HL-60 (cell line): ENCODE measurements at regions not wholly inside any gene's neighbourhood (a gene's known extent, or its start where the extent isn't known, plus 50 kb on each side); places are given as distances from the start of the nearest gene placed in this dataset.

ENCODE experiments used
- DNase-seq, 2 experiments: peaks; one replicate each; pipeline ENCODE4 v3.0.0-alpha.2; 2010 to 2020; ENCODE audit warnings: low read depth in 1 of 2, low spot score in 1 of 2
- H3K27ac ChIP-seq: fragments of 250-450 bp; sonication (Bioruptor Pico); replicated peaks from 2 replicates; pipeline ENCODE4 v1.5.1; 2020; ENCODE audit warnings: mild to moderate bottlenecking, moderate library complexity
- H3K27me3 ChIP-seq: fragments of 250-450 bp; sonication (Bioruptor Pico); 2 replicates; pipeline ENCODE4 v1.5.1; 2021; ENCODE audit warnings: mild to moderate bottlenecking, moderate library complexity; ENCODE audit not compliant: insufficient read depth, poor library complexity, severe bottlenecking
- H3K4me3 ChIP-seq: replicated peaks from 2 replicates; pipeline ENCODE4 v1.5.1; 2011; ENCODE audit warnings: mild to moderate bottlenecking, control low read depth, low read length; ENCODE audit not compliant: insufficient read depth
- GABPA ChIP-seq: IDR thresholded peaks from 2 replicates; pipeline ENCODE4 v1.6.1; 2012; ENCODE audit warnings: low read depth
- POLR2AphosphoS5 ChIP-seq: IDR thresholded peaks from 2 replicates; pipeline ENCODE4 v1.6.1; 2012; ENCODE audit warnings: low read depth
- SPI1 ChIP-seq: IDR thresholded peaks from 2 replicates; pipeline ENCODE4 v1.6.1; 2012; ENCODE audit warnings: low read depth, mild to moderate bottlenecking, borderline replicate concordance
- TF ChIP-seq, protein P1 (sequence below): IDR thresholded peaks from 2 replicates; pipeline ENCODE4 v1.6.1; 2012; ENCODE audit warnings: low read depth; ENCODE audit not compliant: insufficient replicate concordance
- TF ChIP-seq, protein P2 (sequence below): IDR thresholded peaks from one replicate; pipeline ENCODE4 v1.5.1; 2011; ENCODE audit warnings: low read length, control low read depth, inconsistent platforms; ENCODE audit not compliant: insufficient read depth

DNA sequence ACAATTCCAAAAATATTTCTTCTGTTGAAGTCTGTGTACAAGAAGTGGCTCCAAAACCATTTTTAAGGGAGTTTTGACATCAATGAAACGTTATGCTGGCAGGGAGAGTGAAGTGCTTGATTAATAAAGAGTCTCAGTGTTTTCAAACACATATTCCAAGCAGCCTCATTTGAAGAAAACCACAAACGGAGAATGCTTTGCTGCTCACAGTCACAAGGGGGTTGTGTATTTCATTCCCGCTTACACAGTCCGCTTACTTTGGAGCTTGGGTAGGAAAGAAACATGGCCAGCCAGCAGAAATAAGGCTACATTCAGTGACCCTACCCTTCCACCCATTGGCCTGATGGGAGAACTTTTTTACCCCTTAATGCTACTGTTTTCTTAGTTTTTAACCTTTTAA is 586.2 kb downstream of the RAB28 start:
- H3K4me3 ChIP-seq, result no peak overlapping the region
- no peaks in the 10 kb centered on the region for H3K27me3 ChIP-seq
- no peak for DNase-seq
- no peak for TF ChIP-seq SPI1
- TF ChIP-seq, protein P1, sequence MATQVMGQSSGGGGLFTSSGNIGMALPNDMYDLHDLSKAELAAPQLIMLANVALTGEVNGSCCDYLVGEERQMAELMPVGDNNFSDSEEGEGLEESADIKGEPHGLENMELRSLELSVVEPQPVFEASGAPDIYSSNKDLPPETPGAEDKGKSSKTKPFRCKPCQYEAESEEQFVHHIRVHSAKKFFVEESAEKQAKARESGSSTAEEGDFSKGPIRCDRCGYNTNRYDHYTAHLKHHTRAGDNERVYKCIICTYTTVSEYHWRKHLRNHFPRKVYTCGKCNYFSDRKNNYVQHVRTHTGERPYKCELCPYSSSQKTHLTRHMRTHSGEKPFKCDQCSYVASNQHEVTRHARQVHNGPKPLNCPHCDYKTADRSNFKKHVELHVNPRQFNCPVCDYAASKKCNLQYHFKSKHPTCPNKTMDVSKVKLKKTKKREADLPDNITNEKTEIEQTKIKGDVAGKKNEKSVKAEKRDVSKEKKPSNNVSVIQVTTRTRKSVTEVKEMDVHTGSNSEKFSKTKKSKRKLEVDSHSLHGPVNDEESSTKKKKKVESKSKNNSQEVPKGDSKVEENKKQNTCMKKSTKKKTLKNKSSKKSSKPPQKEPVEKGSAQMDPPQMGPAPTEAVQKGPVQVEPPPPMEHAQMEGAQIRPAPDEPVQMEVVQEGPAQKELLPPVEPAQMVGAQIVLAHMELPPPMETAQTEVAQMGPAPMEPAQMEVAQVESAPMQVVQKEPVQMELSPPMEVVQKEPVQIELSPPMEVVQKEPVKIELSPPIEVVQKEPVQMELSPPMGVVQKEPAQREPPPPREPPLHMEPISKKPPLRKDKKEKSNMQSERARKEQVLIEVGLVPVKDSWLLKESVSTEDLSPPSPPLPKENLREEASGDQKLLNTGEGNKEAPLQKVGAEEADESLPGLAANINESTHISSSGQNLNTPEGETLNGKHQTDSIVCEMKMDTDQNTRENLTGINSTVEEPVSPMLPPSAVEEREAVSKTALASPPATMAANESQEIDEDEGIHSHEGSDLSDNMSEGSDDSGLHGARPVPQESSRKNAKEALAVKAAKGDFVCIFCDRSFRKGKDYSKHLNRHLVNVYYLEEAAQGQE, result no peak
- TF ChIP-seq, protein P2, sequence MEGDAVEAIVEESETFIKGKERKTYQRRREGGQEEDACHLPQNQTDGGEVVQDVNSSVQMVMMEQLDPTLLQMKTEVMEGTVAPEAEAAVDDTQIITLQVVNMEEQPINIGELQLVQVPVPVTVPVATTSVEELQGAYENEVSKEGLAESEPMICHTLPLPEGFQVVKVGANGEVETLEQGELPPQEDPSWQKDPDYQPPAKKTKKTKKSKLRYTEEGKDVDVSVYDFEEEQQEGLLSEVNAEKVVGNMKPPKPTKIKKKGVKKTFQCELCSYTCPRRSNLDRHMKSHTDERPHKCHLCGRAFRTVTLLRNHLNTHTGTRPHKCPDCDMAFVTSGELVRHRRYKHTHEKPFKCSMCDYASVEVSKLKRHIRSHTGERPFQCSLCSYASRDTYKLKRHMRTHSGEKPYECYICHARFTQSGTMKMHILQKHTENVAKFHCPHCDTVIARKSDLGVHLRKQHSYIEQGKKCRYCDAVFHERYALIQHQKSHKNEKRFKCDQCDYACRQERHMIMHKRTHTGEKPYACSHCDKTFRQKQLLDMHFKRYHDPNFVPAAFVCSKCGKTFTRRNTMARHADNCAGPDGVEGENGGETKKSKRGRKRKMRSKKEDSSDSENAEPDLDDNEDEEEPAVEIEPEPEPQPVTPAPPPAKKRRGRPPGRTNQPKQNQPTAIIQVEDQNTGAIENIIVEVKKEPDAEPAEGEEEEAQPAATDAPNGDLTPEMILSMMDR, result no peak
- TF ChIP-seq GABPA, result no peak
- TF ChIP-seq POLR2AphosphoS5, result no peak
- no peak overlapping the region for H3K27ac ChIP-seq

DNA sequence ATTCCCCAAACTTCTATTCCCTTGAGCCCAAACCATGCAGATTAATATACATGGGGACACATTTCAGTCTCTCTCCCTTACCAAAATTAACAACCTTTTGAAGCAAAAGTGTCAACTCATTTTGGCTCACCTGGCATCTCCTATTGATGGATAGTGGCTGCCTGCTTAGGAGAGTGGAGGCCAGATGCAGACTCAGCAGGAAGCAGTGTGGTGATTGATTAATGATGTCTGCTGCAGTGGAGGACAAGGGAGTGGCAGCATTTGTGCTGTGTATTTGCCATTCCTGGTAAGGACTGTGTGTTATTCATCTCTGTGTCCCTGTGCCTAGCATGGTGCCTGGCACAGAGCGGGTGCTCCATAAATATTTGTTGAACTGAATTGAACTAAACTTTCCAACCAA is 590.1 kb downstream of the RAB28 start:
- Histone ChIP-seq H3K27ac (no peak overlapping the region), H3K27me3 (no peaks in the 10 kb centered on the region), H3K4me3 (no peak overlapping the region)
- no peak for TF ChIP-seq POLR2AphosphoS5
- TF ChIP-seq, protein P1, result no peak
- TF ChIP-seq GABPA, result no peak
- TF ChIP-seq, protein P2, result no peak
- TF ChIP-seq SPI1, result no peak
- no peak for DNase-seq

DNA sequence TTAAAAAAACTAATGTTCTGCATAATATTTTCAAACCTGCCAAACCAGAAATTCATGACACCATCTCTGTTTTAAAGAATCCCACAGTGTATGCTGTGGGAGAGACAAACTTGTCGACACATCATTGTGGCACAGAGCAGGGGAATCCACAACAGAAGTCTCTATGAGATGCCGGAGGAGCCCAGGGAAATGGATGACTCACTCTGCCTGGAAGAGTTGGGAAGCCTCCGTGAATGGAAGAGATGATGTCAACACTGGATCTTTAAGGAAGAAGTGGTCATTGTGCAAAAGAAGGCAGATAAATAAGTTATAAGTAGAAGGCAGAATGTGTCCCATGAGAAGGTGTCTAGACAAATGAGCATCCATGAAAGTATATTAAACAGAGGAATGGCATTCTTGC is 595.1 kb downstream of the RAB28 start:
- Histone ChIP-seq H3K27ac (no peak overlapping the region), H3K4me3 (no peak overlapping the region), H3K27me3 (no peaks in the 10 kb centered on the region)
- TF ChIP-seq GABPA (no peak), POLR2AphosphoS5 (no peak), SPI1 (no peak)
- TF ChIP-seq, protein P1, result no peak
- TF ChIP-seq, protein P2, result no peak
- no peak for DNase-seq
